ENCODE measurements at regions not wholly inside any gene's neighbourhood (a gene's known extent, or its start where the extent isn't known, plus 50 kb on each side); places are given as distances from the start of the nearest gene placed in this dataset.

DNA sequence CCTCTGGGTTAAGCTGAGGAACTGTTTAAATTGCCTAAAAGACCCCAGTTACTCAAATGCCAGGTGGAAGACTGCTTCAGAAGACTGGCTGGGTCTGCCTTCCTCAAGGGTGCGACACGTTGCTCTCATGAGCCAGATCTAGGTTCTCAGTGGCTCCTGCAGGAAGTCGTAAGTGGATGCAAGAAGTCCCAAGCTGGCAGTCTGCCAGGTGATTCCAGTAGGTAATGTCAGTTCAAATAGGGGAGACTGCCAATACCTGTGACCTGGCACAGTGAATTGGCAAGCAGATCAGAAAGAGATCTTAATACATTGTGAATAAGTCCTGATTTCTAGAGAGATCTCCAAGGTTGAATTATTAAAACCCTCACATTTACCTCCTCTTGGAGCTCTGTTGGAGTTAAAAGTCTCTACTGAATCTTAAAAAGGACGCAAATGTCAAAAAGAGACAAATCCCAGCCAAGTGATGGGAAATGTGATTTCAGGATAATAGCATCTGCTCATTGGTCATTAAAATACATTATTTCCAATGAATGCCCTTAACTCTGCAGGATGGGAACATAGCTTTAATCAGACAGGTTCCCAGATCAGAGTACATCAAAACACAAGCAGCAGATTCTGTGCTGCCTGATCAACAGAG, 98.8 kb upstream of the FRMD6 start:
- ATAC-seq (no peak), DNase-seq (no peak)
- intact Hi-C loops (cut with micrococcal nuclease): no loop called here

DNA sequence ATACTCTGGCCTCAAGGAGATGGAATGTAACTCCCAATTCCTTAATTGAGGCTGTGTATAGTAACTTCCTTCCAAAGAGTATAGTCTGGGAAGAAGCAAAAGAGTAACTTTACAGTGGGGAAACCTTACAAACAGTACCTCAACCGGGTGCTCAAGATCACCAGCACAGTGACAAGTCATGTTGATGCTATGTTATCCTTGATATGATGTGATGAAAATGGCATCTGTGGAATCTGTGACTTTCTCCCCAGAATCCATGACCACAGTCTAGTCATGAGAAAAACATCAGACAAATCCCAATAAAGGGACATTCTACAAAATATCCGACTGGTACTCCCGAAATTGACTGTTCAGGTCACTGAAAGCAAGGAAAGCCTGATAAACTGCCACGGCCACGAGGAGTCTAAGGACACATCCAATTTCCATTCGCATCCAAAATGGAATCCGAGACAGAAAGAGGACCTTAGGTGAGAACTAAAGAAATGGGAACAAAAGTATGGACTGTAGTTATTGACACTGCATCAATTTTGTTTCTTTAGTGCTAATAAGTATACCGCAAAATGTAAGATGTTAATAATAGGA, 97.3 kb upstream of the FRMD6 start:
- intact Hi-C loops (cut with micrococcal nuclease): no loop called here
- ATAC-seq: no peak
- no peak for DNase-seq

DNA sequence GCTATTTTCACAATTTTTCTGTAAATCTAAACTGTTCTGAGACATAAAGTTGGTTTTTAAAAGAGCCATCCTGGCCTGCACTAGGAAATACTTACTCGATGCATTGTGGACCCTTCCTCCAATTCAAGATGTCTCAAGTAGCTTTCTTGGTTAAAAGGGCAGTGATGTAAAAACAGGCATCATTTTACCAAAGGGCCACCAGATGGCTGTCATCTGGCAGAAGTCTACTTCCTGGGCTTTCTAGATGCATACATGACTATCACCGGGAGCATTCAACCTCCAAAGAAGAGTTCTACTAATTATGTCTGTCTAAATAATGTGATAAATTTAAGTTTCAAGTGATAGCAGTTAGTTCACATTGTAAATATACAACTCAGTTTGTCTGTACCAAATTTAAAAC, 96.8 kb upstream of the FRMD6 start:
- ATAC-seq: no peak
- no peak for DNase-seq
- intact Hi-C loops (cut with micrococcal nuclease): no loop called here

DNA sequence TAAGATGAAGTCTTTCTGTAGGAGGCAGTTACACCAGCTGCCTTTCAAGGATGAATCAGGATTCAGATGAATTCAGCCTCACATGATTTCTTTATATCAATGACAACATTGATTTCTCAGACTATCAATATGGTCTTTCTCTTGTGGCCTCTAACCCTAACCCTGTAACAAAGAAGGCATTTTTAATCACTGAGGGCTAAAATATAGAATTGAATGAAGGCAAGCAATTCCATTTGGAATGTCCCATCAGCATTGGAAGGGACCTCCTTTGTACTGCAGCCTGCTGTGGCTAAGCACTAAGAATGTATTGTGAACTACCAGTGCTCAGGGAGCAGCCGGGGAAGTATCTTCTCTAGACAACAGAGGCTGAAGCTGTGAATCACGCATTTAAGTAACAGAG, 90.6 kb upstream of the FRMD6 start:
- ATAC-seq: no peak
- no peak for DNase-seq
- intact Hi-C loops (cut with micrococcal nuclease): no loop called here

- ATAC-seq (no peak), DNase-seq (no peak)
- intact Hi-C loops (cut with micrococcal nuclease): no loop called here
Observed at GRCh38 chr14:51562816-51563215, 88.9 kb upstream of the FRMD6 start.

GRCh38 chr14:51563560-51563959, 88.2 kb upstream of the FRMD6 start:
- intact Hi-C loops (cut with micrococcal nuclease): no loop called here
- ATAC-seq: no peak
- DNase-seq: no peak

DNA sequence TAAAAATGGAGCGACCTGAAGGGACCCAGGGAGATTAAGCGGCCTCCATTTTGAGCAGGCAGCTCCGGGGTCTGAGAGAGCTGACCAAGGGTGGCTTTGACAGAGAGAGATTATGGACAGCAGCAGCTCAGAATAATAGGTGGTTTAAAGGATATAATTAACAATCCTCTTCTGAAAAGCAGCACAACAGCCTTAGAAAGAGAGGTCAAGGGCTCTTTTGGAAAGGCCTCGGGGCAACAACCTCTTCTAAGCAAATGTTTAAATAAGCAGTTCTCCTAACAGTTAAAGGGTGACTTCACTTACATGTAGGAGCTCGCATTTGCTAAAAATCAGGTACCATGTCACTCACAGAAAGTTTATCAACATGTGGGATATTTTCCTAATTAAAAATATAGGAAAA, 87.2 kb upstream of the FRMD6 start:
- DNase-seq (no peak), ATAC-seq (no peak)
- intact Hi-C loops (cut with micrococcal nuclease): no loop called here

GRCh38 chr14:51564986-51565604, 86.6 kb upstream of the FRMD6 start:
- DNase-seq (no peak), ATAC-seq (no peak)
- intact Hi-C loops (cut with micrococcal nuclease): no loop called here

- DNase-seq (no peak), ATAC-seq (no peak)
- intact Hi-C loops (cut with micrococcal nuclease): no loop called here
Observed at GRCh38 chr14:51566831-51567582, 84.7 kb upstream of the FRMD6 start.

DNA sequence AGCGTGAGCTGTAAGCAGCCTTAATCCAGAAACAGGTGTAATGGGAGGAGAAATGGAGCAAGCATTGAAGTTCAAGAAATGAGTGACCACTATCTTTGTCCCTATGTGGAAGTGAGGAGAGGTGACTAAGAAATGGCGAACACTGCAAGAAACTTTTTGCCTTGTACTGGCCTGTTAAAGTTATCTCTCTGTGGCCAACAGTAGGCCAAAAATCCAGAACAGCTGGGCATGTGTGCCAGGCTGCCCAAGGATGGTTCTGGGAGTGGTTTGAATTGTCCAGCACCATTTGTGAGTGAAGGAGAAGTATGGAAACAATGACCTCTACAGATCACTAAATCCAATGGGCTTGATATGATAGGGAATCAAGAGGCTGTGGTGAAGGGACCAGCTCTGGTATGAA, 83.3 kb upstream of the FRMD6 start:
- DNase-seq (no peak), ATAC-seq (no peak)
- intact Hi-C loops (cut with micrococcal nuclease): no loop called here

DNA sequence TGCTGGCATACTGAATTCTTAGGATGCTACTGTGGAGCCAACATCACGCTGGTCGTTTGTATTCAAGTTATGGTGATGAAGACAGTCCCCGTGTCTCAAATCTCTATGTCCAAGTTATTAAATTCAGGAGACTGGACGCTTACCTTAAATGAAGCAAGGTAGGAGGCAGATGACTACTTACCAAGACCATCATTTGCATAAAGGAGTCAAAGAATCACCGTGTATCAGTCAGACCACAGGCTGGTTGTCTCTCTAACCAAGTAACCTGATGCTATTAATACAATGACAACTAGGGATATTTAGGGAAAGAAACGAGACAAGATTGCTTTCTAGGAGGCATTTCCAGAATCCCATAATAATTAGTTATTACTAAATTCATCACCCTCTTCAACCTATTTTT, 78.1 kb upstream of the FRMD6 start:
- DNase-seq: no peak
- intact Hi-C loops (cut with micrococcal nuclease): no loop called here
- no peak for ATAC-seq

- intact Hi-C loops (cut with micrococcal nuclease): no loop called here
- ATAC-seq: no peak
- DNase-seq: no peak
Observed at GRCh38 chr14:51574009-51574408, 77.7 kb upstream of the FRMD6 start.

- intact Hi-C loops (cut with micrococcal nuclease): no loop called here
- peak; percentile 66 for ATAC-seq
- DNase-seq: peak; percentile 36
Observed at GRCh38 chr14:51575349-51576116, 76.2 kb upstream of the FRMD6 start.

DNA sequence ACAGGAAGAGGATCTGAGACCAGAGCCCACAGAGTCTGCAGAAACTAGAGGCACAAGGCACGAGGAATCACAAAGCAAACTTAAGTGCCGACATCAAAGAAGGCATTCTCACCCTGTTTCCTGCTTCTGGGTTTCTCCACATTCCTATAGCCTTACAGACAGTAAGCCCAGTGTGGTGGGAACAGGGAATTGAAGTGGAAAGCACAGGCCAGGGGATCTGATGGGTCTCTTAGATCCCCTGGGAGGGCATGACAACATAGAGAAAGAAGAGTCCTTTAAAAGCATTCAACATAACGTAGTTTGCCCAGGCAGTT, 75.6 kb upstream of the FRMD6 start:
- DNase-seq (no peak), ATAC-seq (no peak)
- intact Hi-C loops (cut with micrococcal nuclease): no loop called here

GRCh38 chr14:51576879-51577278, 74.8 kb upstream of the FRMD6 start:
- DNase-seq: no peak
- ATAC-seq: no peak
- intact Hi-C loops (cut with micrococcal nuclease): no loop called here

- intact Hi-C loops (cut with micrococcal nuclease): no loop called here
- DNase-seq: no peak
- no peak for ATAC-seq
Observed at GRCh38 chr14:51578853-51579252, 72.9 kb upstream of the FRMD6 start.

DNA sequence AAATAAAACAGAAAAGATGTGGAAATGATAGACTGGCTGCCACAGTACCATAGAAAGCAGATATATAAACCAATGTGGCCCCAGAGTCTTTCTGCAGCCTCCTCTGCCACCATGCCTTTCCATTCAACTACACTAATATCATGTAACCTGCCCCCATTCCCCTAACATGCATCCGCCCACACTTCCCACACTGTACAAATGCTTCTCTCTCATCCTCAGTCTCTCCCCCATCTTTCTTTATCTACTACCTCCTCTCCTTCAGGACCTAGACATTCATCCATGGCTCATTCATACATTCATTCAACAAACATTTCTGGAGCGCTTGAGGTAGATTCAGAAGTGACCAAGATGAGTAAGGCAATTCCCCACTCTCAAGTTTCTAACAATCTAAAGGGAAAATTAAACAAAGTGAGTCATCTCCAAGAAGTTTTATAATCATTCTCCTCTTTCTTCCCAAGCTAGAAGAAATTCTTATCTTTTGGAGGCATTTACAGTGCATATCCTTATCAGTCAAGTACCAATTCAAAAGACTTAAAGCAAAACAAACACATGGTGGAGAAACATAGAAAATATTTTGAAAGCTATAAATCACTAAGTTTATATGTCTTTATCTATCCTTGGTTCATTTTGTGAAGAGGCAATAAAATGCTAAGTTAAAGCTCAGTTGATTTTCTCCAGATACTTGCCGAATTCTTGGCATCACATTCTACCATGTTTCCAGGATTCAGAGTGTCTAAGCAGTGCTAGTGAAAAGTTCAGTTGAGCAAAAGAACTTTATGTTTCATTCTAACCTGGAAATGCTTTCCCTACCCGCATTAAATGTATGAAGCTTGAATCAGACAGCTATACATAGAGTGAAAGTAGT, 70.5 kb upstream of the FRMD6 start:
- ATAC-seq: no peak
- intact Hi-C loops (cut with micrococcal nuclease): no loop called here
- no peak for DNase-seq

DNA sequence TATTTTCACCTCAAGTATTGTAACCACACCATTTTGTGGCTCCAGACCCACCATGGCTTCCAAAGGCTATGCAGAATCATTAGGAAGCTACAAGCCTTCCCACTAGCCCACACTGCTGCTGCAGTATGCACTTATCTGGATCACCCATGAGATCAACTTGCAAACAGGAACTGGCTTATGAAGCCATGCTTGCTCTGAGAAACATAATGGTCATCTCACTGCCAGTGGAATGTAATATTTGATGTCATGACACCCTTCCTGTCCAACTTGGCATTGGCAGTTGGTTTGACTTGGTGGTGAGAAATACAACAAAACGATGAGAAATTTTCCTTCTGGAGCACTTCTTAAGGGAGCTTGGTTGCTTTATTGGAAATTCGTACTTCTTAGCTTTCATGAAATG, 69.3 kb upstream of the FRMD6 start:
- DNase-seq (no peak), ATAC-seq (peak; percentile 41)
- intact Hi-C loops (cut with micrococcal nuclease): no loop called here

DNA sequence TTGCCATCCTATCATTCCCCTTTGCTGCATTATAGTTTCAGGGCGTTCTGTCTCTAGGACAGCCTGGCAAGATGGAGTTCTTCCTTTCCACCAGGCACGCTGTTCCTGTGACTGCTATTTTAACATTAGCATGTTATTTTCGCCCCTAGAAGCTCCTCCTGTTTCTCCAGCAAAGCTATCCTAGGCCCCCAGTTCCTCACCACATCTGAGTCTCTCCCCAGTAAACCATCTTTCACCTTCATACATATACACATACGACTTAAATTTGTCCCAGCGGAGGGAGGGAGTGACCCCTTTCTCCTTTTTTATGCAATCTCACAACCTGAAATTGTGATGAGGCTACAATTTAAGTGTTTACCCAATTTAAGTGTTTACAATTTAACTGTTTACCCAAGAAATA, 66.7 kb upstream of the FRMD6 start:
- intact Hi-C loops (cut with micrococcal nuclease): no loop called here
- DNase-seq (no peak), ATAC-seq (no peak)

Measured in left ventricle myocardium superior (tissue), 1 donor.